ENCODE measurements at regions not wholly inside any gene's neighbourhood (a gene's known extent, or its start where the extent isn't known, plus 50 kb on each side); places are given as distances from the start of the nearest gene placed in this dataset.

- CTCF ChIA-PET (ENCODE audit: partially characterized antibody), result no interaction called here
Measured at GRCh38 chr4:59838236-59838635, 1361.9 kb upstream of the ADGRL3 start.

More at GRCh38 chr4:59838236-59838635, 1361.9 kb upstream of the ADGRL3 start:
- no peak overlapping the region for H4K8ac ChIP-seq (ENCODE audit: extremely low read depth, insufficient read depth, low read length)
- no peak for DNase-seq (ENCODE audit: low read depth in 1 of 2, low spot score in 2 of 2)
- 98% methylated on average over 3 of the region's 3 CpGs; no CpG with 5 or more reads in 1 of the 2 experiments for WGBS, 2 experiments (ENCODE audit: extremely low coverage in 1 of 2, insufficient coverage in 1 of 2, insufficient read length in 1 of 2, insufficient replicate concordance in 2 of 2, low coverage in 1 of 2, low lambda C conversion rate in 2 of 2, missing lambda C conversion rate in 1 of 2)
- TF ChIP-seq SUZ12 (IDR thresholded peaks at IDR 0.05; ENCODE audit: low read length) (no peak), FOSL1 (IDR thresholded peaks at IDR 0.05; ENCODE audit: insufficient read depth, low read depth, low read length) (no peak), HDAC2 (IDR thresholded peaks at IDR 0.05; ENCODE audit: borderline replicate concordance in 1 of 2, low read depth in 2 of 2, low read length in 2 of 2) (no peak), ZNF274 (IDR thresholded peaks at IDR 0.05; ENCODE audit: borderline replicate concordance, extremely low read depth, low read length) (no peak), CBX8 (IDR thresholded peaks at IDR 0.05; ENCODE audit: borderline replicate concordance, low read depth, low read length) (no peak), EGR1 (IDR thresholded peaks at IDR 0.05; ENCODE audit: borderline replicate concordance, low read depth, low read length) (no peak), POU5F1 (IDR thresholded peaks at IDR 0.05; ENCODE audit: low read depth, low read length) (no peak), RAD21 (IDR thresholded peaks at IDR 0.05 in 1 of 2, conservative IDR thresholded peaks at IDR 0.05 in 1 of 2; ENCODE audit: low read depth in 2 of 2, low read length in 2 of 2) (no peak), GABPA (IDR thresholded peaks at IDR 0.05; ENCODE audit: borderline replicate concordance, insufficient read depth, low read length) (no peak), CBX5 (IDR thresholded peaks at IDR 0.05; ENCODE audit: low read depth, low read length) (no peak), TAF1 (IDR thresholded peaks at IDR 0.05; ENCODE audit: low read depth, low read length) (no peak), CHD2 (IDR thresholded peaks at IDR 0.05; ENCODE audit: low read length) (no peak), POLR2A (IDR thresholded peaks at IDR 0.05; ENCODE audit: control extremely low read depth in 1 of 2, low read depth in 2 of 2, low read length in 2 of 2) (no peak), ATF2 (IDR thresholded peaks at IDR 0.05; ENCODE audit: low read length) (no peak)
- H3K4me1 ChIP-seq (replicated peaks in 1 of 4; ENCODE audit: control insufficient read depth in 3 of 4, insufficient read depth in 4 of 4, low read length in 3 of 4), result no peaks in the 10 kb centered on the region
- H2BK20ac ChIP-seq (ENCODE audit: low read length), result no peak overlapping the region
- POLR2A ChIA-PET (ENCODE audit: partially characterized antibody), result no interaction called here
- no peak overlapping the region for H3K4me2 ChIP-seq (ENCODE audit: insufficient read depth in 1 of 2, low read depth in 2 of 2, low read length in 2 of 2)
- no peak for FAIRE-seq
- H3K9me3 ChIP-seq (ENCODE audit: insufficient read depth in 2 of 2, low read depth in 1 of 2, low read length in 1 of 2), result no peaks in the 10 kb centered on the region
- no peak overlapping the region for H3K9ac ChIP-seq (replicated peaks in 1 of 4; ENCODE audit: extremely low read depth in 1 of 4, low read depth in 3 of 4, low read length in 3 of 4)
- no peaks in the 10 kb centered on the region for H3K23me2 ChIP-seq (ENCODE audit: low read depth, low read length)
- H3K56ac ChIP-seq (replicated peaks; ENCODE audit: insufficient read length, low read depth, low read length), result no peak overlapping the region
- H2AFZ ChIP-seq (ENCODE audit: low read length), result no peak overlapping the region
- no peaks in the 10 kb centered on the region for H3K27me3 ChIP-seq (replicated peaks in 1 of 4; ENCODE audit: control insufficient read depth in 3 of 4, extremely low read depth in 1 of 4, insufficient read depth in 3 of 4, low read length in 3 of 4)
- no peak overlapping the region for H4K5ac ChIP-seq (ENCODE audit: insufficient read length, low read depth, low read length)
- no peak overlapping the region for H2BK120ac ChIP-seq (replicated peaks; ENCODE audit: low read depth, low read length)
- no peaks in the 10 kb centered on the region for H3K79me2 ChIP-seq (ENCODE audit: control insufficient read depth in 1 of 2, insufficient read depth in 2 of 2, low read length in 2 of 2)
- H2AK5ac ChIP-seq (ENCODE audit: low read depth, low read length), result no peak overlapping the region
- H2BK15ac ChIP-seq (ENCODE audit: low read length), result no peak overlapping the region
- H2BK12ac ChIP-seq (ENCODE audit: low read depth, low read length), result no peak overlapping the region
- no peak overlapping the region for H3K18ac ChIP-seq (ENCODE audit: extremely low read depth, low read length)
- H4K20me1 ChIP-seq (replicated peaks in 1 of 2; ENCODE audit: control insufficient read depth in 1 of 2, insufficient read depth in 2 of 2, low read length in 2 of 2), result no peaks in the 10 kb centered on the region
- no peak overlapping the region for H4K91ac ChIP-seq (replicated peaks; ENCODE audit: insufficient read length, low read length)
- H3K23ac ChIP-seq (ENCODE audit: insufficient read length), result no peak overlapping the region
- no peak overlapping the region for H3K4me3 ChIP-seq (ENCODE audit: extremely low read depth in 1 of 4, insufficient read depth in 2 of 4, low read depth in 3 of 4, low read length in 4 of 4)
- H3K27ac ChIP-seq (ENCODE audit: low read depth, low read length), result no peak overlapping the region
- no peak overlapping the region for H3K14ac ChIP-seq (ENCODE audit: insufficient read length)
- H3K36me3 ChIP-seq (ENCODE audit: control insufficient read depth in 2 of 4, insufficient read depth in 4 of 4, low read length in 3 of 4), result no peaks in the 10 kb centered on the region
- H3K4ac ChIP-seq (replicated peaks; ENCODE audit: insufficient read length, low read depth, low read length), result no peak overlapping the region
- no peaks in the 10 kb centered on the region for H3K79me1 ChIP-seq (ENCODE audit: low read depth, low read length)
- no peak overlapping the region for H2BK5ac ChIP-seq (ENCODE audit: low read depth, low read length)
